ENCODE measurements at regions not wholly inside any gene's neighbourhood (a gene's known extent, or its start where the extent isn't known, plus 50 kb on each side); places are given as distances from the start of the nearest gene placed in this dataset.

- TF ChIP-seq, protein P1, sequence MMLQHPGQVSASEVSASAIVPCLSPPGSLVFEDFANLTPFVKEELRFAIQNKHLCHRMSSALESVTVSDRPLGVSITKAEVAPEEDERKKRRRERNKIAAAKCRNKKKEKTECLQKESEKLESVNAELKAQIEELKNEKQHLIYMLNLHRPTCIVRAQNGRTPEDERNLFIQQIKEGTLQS (IDR thresholded peaks at IDR 0.05) = no peak
- TF ChIP-seq RAD21 (IDR thresholded peaks at IDR 0.05) (no peak), MAX (IDR thresholded peaks at IDR 0.05) (no peak), FOXA2 (IDR thresholded peaks at IDR 0.05) (no peak), JUND (IDR thresholded peaks at IDR 0.05) (no peak), TAF1 (conservative IDR thresholded peaks at IDR 0.05) (no peak), EGR1 (IDR thresholded peaks at IDR 0.05; ENCODE audit: low read depth in 2 of 2) (no peak), FOXA1 (IDR thresholded peaks at IDR 0.05) (no peak)
Measured at GRCh38 chr17:72222661-72223380, 102.0 kb downstream of the SOX9 start (continued).

DNA sequence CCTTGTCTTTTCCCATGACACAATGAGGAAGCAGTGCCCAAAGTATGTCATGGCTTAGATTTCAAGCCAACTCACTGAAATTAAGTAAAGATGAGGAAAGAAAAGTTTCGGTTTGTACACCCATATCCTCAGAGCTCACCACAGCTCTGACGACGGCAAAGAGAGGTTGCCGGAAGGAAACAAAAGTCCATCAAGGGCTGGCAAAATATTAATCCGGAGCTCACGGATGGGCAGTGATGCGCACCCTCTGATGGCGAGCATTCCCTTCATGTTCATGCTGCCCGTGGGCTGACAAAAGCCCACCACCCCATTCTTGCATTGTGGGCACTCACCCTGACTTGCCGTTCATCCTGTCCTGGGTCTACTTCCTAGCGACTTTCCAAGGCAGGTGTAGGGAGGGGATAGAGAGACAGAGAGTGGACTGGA lies 103.1 kb downstream of the SOX9 start:
- TF ChIP-seq MAX (IDR thresholded peaks at IDR 0.05) = no peak
- TF ChIP-seq YY1 (IDR thresholded peaks at IDR 0.05) = no peak
- TF ChIP-seq, protein P2, sequence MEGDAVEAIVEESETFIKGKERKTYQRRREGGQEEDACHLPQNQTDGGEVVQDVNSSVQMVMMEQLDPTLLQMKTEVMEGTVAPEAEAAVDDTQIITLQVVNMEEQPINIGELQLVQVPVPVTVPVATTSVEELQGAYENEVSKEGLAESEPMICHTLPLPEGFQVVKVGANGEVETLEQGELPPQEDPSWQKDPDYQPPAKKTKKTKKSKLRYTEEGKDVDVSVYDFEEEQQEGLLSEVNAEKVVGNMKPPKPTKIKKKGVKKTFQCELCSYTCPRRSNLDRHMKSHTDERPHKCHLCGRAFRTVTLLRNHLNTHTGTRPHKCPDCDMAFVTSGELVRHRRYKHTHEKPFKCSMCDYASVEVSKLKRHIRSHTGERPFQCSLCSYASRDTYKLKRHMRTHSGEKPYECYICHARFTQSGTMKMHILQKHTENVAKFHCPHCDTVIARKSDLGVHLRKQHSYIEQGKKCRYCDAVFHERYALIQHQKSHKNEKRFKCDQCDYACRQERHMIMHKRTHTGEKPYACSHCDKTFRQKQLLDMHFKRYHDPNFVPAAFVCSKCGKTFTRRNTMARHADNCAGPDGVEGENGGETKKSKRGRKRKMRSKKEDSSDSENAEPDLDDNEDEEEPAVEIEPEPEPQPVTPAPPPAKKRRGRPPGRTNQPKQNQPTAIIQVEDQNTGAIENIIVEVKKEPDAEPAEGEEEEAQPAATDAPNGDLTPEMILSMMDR (IDR thresholded peaks at IDR 0.05; ENCODE audit: low read depth, low read length, missing input control) = no peak
- TF ChIP-seq, protein P1 (IDR thresholded peaks at IDR 0.05) = no peak
- WGBS = 90% methylated on average over 11 of the region's 11 CpGs

DNA sequence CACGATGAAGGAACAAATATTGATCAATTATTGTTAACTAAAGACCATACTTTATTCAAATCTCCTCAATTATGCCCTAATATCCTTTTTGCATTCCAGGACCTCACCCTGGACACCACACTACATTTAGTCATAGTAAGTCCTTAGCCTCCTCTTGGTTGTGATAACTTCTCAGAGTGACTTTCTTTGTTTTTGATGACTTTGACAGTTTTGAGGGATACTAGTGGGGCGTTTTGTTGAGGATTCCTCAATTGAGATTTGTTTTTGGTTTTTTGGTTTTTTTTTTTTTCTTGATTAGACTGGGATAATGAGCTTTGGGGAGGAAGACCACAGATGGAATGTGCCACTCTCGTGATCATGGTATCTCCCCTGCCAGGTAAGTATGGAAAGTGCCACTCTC lies 105.5 kb downstream of the SOX9 start:
- Histone ChIP-seq H3K9ac (ENCODE audit: low read depth in 1 of 2, low read length in 2 of 2) (no peak overlapping the region), H3K27me3 (ENCODE audit: control insufficient read depth in 4 of 4, insufficient read depth in 4 of 4, low read length in 3 of 4) (peaks cover 0 to 7% (median 0%) of the 10 kb centered on the region in 4 donors), H3K9me3 (ENCODE audit: control insufficient read depth in 4 of 4, low read length in 3 of 4) (no peaks in the 10 kb centered on the region), H3K4me3 (ENCODE audit: low read depth in 1 of 3, low read length in 3 of 3) (no peak overlapping the region), H3K27ac (ENCODE audit: low read depth in 1 of 2, low read length in 2 of 2) (no peak overlapping the region), H3K36me3 (ENCODE audit: control insufficient read depth in 4 of 4, insufficient read depth in 3 of 4, low read depth in 1 of 4, low read length in 3 of 4) (no peaks in the 10 kb centered on the region), H3K4me1 (ENCODE audit: control insufficient read depth in 4 of 4, insufficient read depth in 4 of 4, low read length in 3 of 4) (no peaks in the 10 kb centered on the region)
- no peak for TF ChIP-seq ZBTB33 (IDR thresholded peaks at IDR 0.05)
- WGBS = 81% methylated on average over 3 of the region's 3 CpGs
- no peak for DNase-seq (ENCODE audit: low spot score)

More for the DNA sequence above, 103.1 kb downstream of the SOX9 start:
- H3K9ac ChIP-seq (ENCODE audit: low read depth in 1 of 2, low read length in 2 of 2) = no peak overlapping the region
- DNase-seq (ENCODE audit: low spot score) = no peak
- no peaks in the 10 kb centered on the region for H3K9me3 ChIP-seq (ENCODE audit: control insufficient read depth in 4 of 4, low read length in 3 of 4)
- H3K4me3 ChIP-seq (ENCODE audit: low read depth in 1 of 3, low read length in 3 of 3) = no peak overlapping the region
- no peaks in the 10 kb centered on the region for H3K4me1 ChIP-seq (ENCODE audit: control insufficient read depth in 4 of 4, insufficient read depth in 4 of 4, low read length in 3 of 4)
- no peak overlapping the region for H3K27ac ChIP-seq (ENCODE audit: low read depth in 1 of 2, low read length in 2 of 2)
- H3K36me3 ChIP-seq (ENCODE audit: control insufficient read depth in 4 of 4, insufficient read depth in 3 of 4, low read depth in 1 of 4, low read length in 3 of 4) = no peaks in the 10 kb centered on the region
- H3K27me3 ChIP-seq (ENCODE audit: control insufficient read depth in 4 of 4, insufficient read depth in 4 of 4, low read length in 3 of 4) = peaks cover 0 to 9% (median 3%) of the 10 kb centered on the region in 4 donors

All from liver (tissue), 8 donors.